ENCODE measurements at regions not wholly inside any gene's neighbourhood (a gene's known extent, or its start where the extent isn't known, plus 50 kb on each side); places are given as distances from the start of the nearest gene placed in this dataset.

DNA sequence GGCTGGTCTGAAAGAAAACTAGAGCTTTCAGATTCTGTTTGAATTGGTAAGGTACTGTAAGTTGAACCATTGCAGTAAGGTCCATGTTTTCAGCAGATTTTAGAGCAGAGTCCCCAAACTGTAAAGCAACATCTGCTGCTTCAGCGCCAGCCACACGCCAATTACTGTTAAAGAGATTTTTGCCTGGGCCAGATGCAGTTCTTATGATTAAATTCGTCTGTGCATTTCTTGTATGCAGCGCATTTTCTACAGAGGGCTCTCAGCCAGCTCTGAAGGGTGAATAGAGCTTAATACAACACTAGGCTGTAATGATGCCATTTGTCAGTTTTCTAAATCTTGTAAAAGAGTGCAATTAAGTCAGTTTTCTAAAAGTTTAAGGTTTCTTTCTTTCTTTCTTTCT is 246.3 kb downstream of the COX7C start:
- Mint-ChIP-seq H3K9me3 (no peaks in the 10 kb centered on the region), H3K4me1 (ENCODE audit: low read depth) (no peaks in the 10 kb centered on the region), H3K27me3 (ENCODE audit: low read depth) (peaks cover 6% of the 10 kb centered on the region), H3K36me3 (ENCODE audit: low read depth) (no peaks in the 10 kb centered on the region), H3K27ac (no peak overlapping the region), H3K4me3 (ENCODE audit: low read depth) (no peak overlapping the region)
- DNase-seq (ENCODE audit: low spot score) = no peak
- intact Hi-C loops (cut with micrococcal nuclease) = no loop called here

DNA sequence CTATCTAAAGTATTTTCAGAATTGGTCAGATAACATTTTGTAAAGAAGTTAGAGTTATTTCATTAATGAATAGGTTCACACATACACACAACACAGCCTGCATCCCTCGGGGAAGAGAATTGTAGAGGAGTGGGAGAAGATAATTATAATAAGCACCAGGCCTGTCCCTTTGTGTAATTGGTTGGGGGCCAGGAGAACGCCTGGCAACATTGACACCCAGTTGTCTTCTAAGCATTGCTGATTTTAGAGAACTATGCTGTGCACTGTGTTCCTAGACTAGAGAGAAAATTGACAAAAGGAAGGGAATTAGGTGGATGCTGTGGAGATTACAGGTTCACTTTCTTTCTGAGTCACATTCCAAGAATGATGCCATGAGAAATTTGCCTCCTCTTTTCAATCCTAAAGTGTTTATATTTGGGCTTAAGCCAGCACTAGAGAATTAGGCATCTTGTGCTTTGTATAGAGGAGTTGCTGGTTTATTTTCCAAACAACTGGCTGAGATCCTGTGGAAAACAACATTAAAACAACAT is 247.6 kb downstream of the COX7C start:
- H3K36me3 Mint-ChIP-seq (ENCODE audit: low read depth) = no peaks in the 10 kb centered on the region
- intact Hi-C loops (cut with micrococcal nuclease) = no loop called here
- no peak for DNase-seq (ENCODE audit: low spot score)
- H3K27me3 Mint-ChIP-seq (ENCODE audit: low read depth) = peaks cover 9% of the 10 kb centered on the region
- no peaks in the 10 kb centered on the region for H3K4me1 Mint-ChIP-seq (ENCODE audit: low read depth)
- no peak overlapping the region for H3K27ac Mint-ChIP-seq
- H3K4me3 Mint-ChIP-seq (ENCODE audit: low read depth) = no peak overlapping the region
- H3K9me3 Mint-ChIP-seq = no peaks in the 10 kb centered on the region

- peaks cover 9% of the 10 kb centered on the region for H3K27me3 Mint-ChIP-seq (ENCODE audit: low read depth)
- intact Hi-C loops (cut with micrococcal nuclease) = no loop called here
- no peak for DNase-seq (ENCODE audit: low spot score)
- H3K9me3 Mint-ChIP-seq = no peaks in the 10 kb centered on the region
- no peaks in the 10 kb centered on the region for H3K36me3 Mint-ChIP-seq (ENCODE audit: low read depth)
- no peaks in the 10 kb centered on the region for H3K4me1 Mint-ChIP-seq (ENCODE audit: low read depth)
- H3K4me3 Mint-ChIP-seq (ENCODE audit: low read depth) = no peak overlapping the region
- no peak overlapping the region for H3K27ac Mint-ChIP-seq
Observed at GRCh38 chr5:86866036-86866435, 248.3 kb downstream of the COX7C start.

- H3K27ac Mint-ChIP-seq = no peak overlapping the region
- intact Hi-C loops (cut with micrococcal nuclease) = no loop called here
- no peaks in the 10 kb centered on the region for H3K9me3 Mint-ChIP-seq
- no peaks in the 10 kb centered on the region for H3K4me1 Mint-ChIP-seq (ENCODE audit: low read depth)
- DNase-seq (ENCODE audit: low spot score) = no peak
- peaks cover 12% of the 10 kb centered on the region for H3K27me3 Mint-ChIP-seq (ENCODE audit: low read depth)
- H3K4me3 Mint-ChIP-seq (ENCODE audit: low read depth) = no peak overlapping the region
- no peaks in the 10 kb centered on the region for H3K36me3 Mint-ChIP-seq (ENCODE audit: low read depth)
Observed at GRCh38 chr5:86869268-86869667, 251.5 kb downstream of the COX7C start.

- intact Hi-C loops (cut with micrococcal nuclease) = no loop called here
- H3K36me3 Mint-ChIP-seq (ENCODE audit: low read depth) = no peaks in the 10 kb centered on the region
- no peaks in the 10 kb centered on the region for H3K9me3 Mint-ChIP-seq
Observed at GRCh38 chr5:86875539-86875938, 257.8 kb downstream of the COX7C start.

GRCh38 chr5:86878250-86878649 is 260.5 kb downstream of the COX7C start:
- H3K4me3 Mint-ChIP-seq (ENCODE audit: low read depth) = no peak overlapping the region
- DNase-seq (ENCODE audit: low spot score) = no peak
- H3K4me1 Mint-ChIP-seq (ENCODE audit: low read depth) = no peaks in the 10 kb centered on the region
- no peaks in the 10 kb centered on the region for H3K9me3 Mint-ChIP-seq
- no peaks in the 10 kb centered on the region for H3K36me3 Mint-ChIP-seq (ENCODE audit: low read depth)
- H3K27me3 Mint-ChIP-seq (ENCODE audit: low read depth) = peaks cover 2% of the 10 kb centered on the region
- intact Hi-C loops (cut with micrococcal nuclease) = no loop called here
- H3K27ac Mint-ChIP-seq = no peak overlapping the region

More at GRCh38 chr5:86875539-86875938, 257.8 kb downstream of the COX7C start:
- DNase-seq (ENCODE audit: low spot score) = no peak
- H3K27me3 Mint-ChIP-seq (ENCODE audit: low read depth) = peaks cover 5% of the 10 kb centered on the region
- no peaks in the 10 kb centered on the region for H3K4me1 Mint-ChIP-seq (ENCODE audit: low read depth)
- H3K4me3 Mint-ChIP-seq (ENCODE audit: low read depth) = no peak overlapping the region
- H3K27ac Mint-ChIP-seq = no peak overlapping the region

DNA sequence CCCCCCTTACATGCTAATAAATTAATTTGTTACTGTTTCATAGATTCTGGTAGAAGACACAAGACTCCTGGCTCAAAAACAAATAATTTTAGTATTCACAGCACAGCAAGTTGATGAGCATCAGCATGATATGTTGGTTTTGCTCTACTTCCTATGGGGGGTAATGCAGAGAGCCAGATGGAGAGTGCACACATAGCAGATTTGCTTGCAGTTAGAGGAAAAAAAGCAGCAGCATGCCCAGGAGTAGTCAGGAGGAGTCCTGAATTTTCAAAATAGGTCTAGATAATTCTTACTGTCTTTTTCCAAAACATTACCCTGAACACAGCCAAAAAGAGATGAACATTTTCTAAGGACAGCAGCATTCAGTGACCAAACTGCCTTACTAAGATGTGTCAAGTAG is 261.3 kb downstream of the COX7C start:
- no peaks in the 10 kb centered on the region for H3K9me3 Mint-ChIP-seq
- H3K36me3 Mint-ChIP-seq (ENCODE audit: low read depth) = no peaks in the 10 kb centered on the region
- no peak overlapping the region for H3K27ac Mint-ChIP-seq
- no peak overlapping the region for H3K4me3 Mint-ChIP-seq (ENCODE audit: low read depth)
- intact Hi-C loops (cut with micrococcal nuclease) = no loop called here
- peaks cover 2% of the 10 kb centered on the region for H3K27me3 Mint-ChIP-seq (ENCODE audit: low read depth)
- H3K4me1 Mint-ChIP-seq (ENCODE audit: low read depth) = no peaks in the 10 kb centered on the region
- no peak for DNase-seq (ENCODE audit: low spot score)

GRCh38 chr5:86880344-86880743 is 262.6 kb downstream of the COX7C start:
- Mint-ChIP-seq H3K9me3 (no peaks in the 10 kb centered on the region), H3K27ac (no peak overlapping the region), H3K36me3 (ENCODE audit: low read depth) (no peaks in the 10 kb centered on the region)

GRCh38 chr5:86880785-86881492 is 263.2 kb downstream of the COX7C start:
- peak; percentile 18 for DNase-seq (ENCODE audit: low spot score)
- no peaks in the 10 kb centered on the region for H3K9me3 Mint-ChIP-seq
- no peaks in the 10 kb centered on the region for H3K27me3 Mint-ChIP-seq (ENCODE audit: low read depth)
- no peaks in the 10 kb centered on the region for H3K4me1 Mint-ChIP-seq (ENCODE audit: low read depth)
- no peaks in the 10 kb centered on the region for H3K36me3 Mint-ChIP-seq (ENCODE audit: low read depth)
- no peak overlapping the region for H3K27ac Mint-ChIP-seq
- intact Hi-C loops (cut with micrococcal nuclease) = loop anchor here (1.0 to 5.0 kb wide), 3 partner anchors 87 to 521 kb away; no protein-coding TSS in a partner anchor
- H3K4me3 Mint-ChIP-seq (ENCODE audit: low read depth) = no peak overlapping the region

More at GRCh38 chr5:86880344-86880743, 262.6 kb downstream of the COX7C start:
- intact Hi-C loops (cut with micrococcal nuclease) = loop anchor here (2.0 to 5.0 kb wide), 2 partner anchors 132 to 522 kb away; no protein-coding TSS in a partner anchor
- no peak overlapping the region for H3K4me3 Mint-ChIP-seq (ENCODE audit: low read depth)
- no peak for DNase-seq (ENCODE audit: low spot score)
- H3K4me1 Mint-ChIP-seq (ENCODE audit: low read depth) = no peaks in the 10 kb centered on the region
- no peaks in the 10 kb centered on the region for H3K27me3 Mint-ChIP-seq (ENCODE audit: low read depth)

GRCh38 chr5:86881493-86882090 is 263.9 kb downstream of the COX7C start:
- Mint-ChIP-seq H3K36me3 (ENCODE audit: low read depth) (no peaks in the 10 kb centered on the region), H3K4me3 (ENCODE audit: low read depth) (no peak overlapping the region), H3K27me3 (ENCODE audit: low read depth) (no peaks in the 10 kb centered on the region), H3K9me3 (no peaks in the 10 kb centered on the region), H3K4me1 (ENCODE audit: low read depth) (no peaks in the 10 kb centered on the region), H3K27ac (no peak overlapping the region)
- intact Hi-C loops (cut with micrococcal nuclease) = loop anchor here (1.0 to 5.0 kb wide), 3 partner anchors 87 to 521 kb away; no protein-coding TSS in a partner anchor
- no peak for DNase-seq (ENCODE audit: low spot score)

- Mint-ChIP-seq H3K27me3 (ENCODE audit: low read depth) (peaks cover 4% of the 10 kb centered on the region), H3K9me3 (no peaks in the 10 kb centered on the region), H3K4me3 (ENCODE audit: low read depth) (no peak overlapping the region), H3K27ac (no peak overlapping the region), H3K36me3 (ENCODE audit: low read depth) (no peaks in the 10 kb centered on the region), H3K4me1 (ENCODE audit: low read depth) (no peaks in the 10 kb centered on the region)
- intact Hi-C loops (cut with micrococcal nuclease) = loop anchor here (5.0 kb wide), 1 partner anchor 518 kb away; no protein-coding TSS in a partner anchor
- no peak for DNase-seq (ENCODE audit: low spot score)
Observed at GRCh38 chr5:86884608-86885007, 266.9 kb downstream of the COX7C start.

DNA sequence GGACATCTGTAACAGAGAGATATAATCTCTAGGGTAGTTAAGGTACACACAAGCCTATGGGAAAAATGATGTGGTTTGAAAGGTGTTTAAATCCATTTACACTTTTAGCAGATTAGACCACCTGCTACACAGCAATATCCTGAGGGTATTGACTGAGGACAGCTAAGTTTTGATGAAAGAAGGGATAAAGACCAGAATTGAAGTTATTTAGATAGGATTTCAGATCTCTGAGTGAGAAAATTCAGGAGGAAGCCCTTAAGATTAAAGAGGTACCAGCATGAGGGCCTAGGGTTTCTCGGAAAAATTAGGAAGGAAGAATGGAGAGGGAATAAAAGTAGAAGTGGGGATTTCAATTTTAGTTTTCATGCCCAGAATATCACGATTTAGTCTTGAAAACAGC is 267.3 kb downstream of the COX7C start:
- H3K4me3 Mint-ChIP-seq (ENCODE audit: low read depth) = no peak overlapping the region
- intact Hi-C loops (cut with micrococcal nuclease) = no loop called here
- no peaks in the 10 kb centered on the region for H3K9me3 Mint-ChIP-seq
- no peak for DNase-seq (ENCODE audit: low spot score)
- no peaks in the 10 kb centered on the region for H3K36me3 Mint-ChIP-seq (ENCODE audit: low read depth)
- H3K4me1 Mint-ChIP-seq (ENCODE audit: low read depth) = no peaks in the 10 kb centered on the region
- H3K27me3 Mint-ChIP-seq (ENCODE audit: low read depth) = peaks cover 4% of the 10 kb centered on the region
- H3K27ac Mint-ChIP-seq = no peak overlapping the region

Data from activated T-helper 2 cell treated with anti-CD3 and anti-CD28 coated beads, Interferon-gamma antibody, Interleukin-2, Interleukin-4, amounts not matched to agents 10 μg/mL and 5 μg/mL and 100 μg/mL, durations not matched to agents 14 hours and 24 hours and 36 hours (primary cell).